PFSK-1 (cell line): ENCODE measurements at regions not wholly inside any gene's neighbourhood (a gene's known extent, or its start where the extent isn't known, plus 50 kb on each side); places are given as distances from the start of the nearest gene placed in this dataset.

Experiments
- POLR2AphosphoS5 ChIP-seq: IDR thresholded peaks from 2 replicates; pipeline ENCODE4 v1.6.1; 2012; ENCODE audit warnings: low read depth, mild to moderate bottlenecking, control low read depth, low read length, moderate library complexity
- REST ChIP-seq, 2 experiments: IDR thresholded peaks; 2 replicates each; pipeline versions ENCODE4 v1.6.1 to v1.8.0; 2011 to 2012; ENCODE audit warnings: low read depth in 2 of 2, low read length in 2 of 2, control low read depth in 1 of 2, inconsistent platforms in 1 of 2, mild to moderate bottlenecking in 1 of 2, moderate library complexity in 1 of 2; ENCODE audit not compliant: insufficient read depth in 1 of 2
- SIN3A ChIP-seq: IDR thresholded peaks from 2 replicates; pipeline ENCODE4 v1.6.1; 2012; ENCODE audit warnings: mild to moderate bottlenecking, low read length, moderate library complexity, borderline replicate concordance; ENCODE audit not compliant: insufficient read depth
- TAF1 ChIP-seq: IDR thresholded peaks from 2 replicates; pipeline ENCODE4 v1.6.1; 2012; ENCODE audit warnings: low read length, control low read depth, borderline replicate concordance; ENCODE audit not compliant: insufficient read depth

GRCh38 chrX:39982948-39983347, 114.8 kb downstream of the BCOR start:
- TF ChIP-seq REST (IDR thresholded peaks at IDR 0.05; ENCODE audit: insufficient read depth in 1 of 2, low read depth in 2 of 2, low read length in 2 of 2) (no peak), POLR2AphosphoS5 (no peak), TAF1 (no peak), SIN3A (no peak)
